OCI-LY1 (cell line): ENCODE measurements at regions not wholly inside any gene's neighbourhood (a gene's known extent, or its start where the extent isn't known, plus 50 kb on each side); places are given as distances from the start of the nearest gene placed in this dataset.

Source experiments
- H2AFZ ChIP-seq: fragments of 200-600 bp; sonication (generic), shearing (Covaris generic); 2 replicates; pipeline ENCODE4 v1.6.0; 2014; ENCODE audit warnings: antibody characterized with exemption, mild to moderate bottlenecking, low read length
- H3F3A ChIP-seq: fragments of 200-600 bp; sonication (generic), shearing (Covaris generic); 2 replicates; pipeline ENCODE4 v1.6.0; 2014; ENCODE audit warnings: mild to moderate bottlenecking, antibody characterized with exemption, low read length, moderate library complexity; ENCODE audit not compliant: insufficient read depth
- H3K27ac ChIP-seq: fragments of 200-600 bp; sonication (generic); 2 replicates; pipeline ENCODE4 v1.5.1; 2014; ENCODE audit warnings: low read length, mixed run types, mild to moderate bottlenecking, low read depth; ENCODE audit not compliant: poor library complexity, severe bottlenecking
- H3K27me3 ChIP-seq: fragments of 200-600 bp; sonication (generic); 2 replicates; pipeline ENCODE4 v1.6.0; 2014; ENCODE audit warnings: antibody characterized with exemption, mild to moderate bottlenecking, low read length, moderate library complexity; ENCODE audit not compliant: insufficient read depth
- H3K36me3 ChIP-seq: fragments of 200-600 bp; sonication (generic); 2 replicates; pipeline ENCODE4 v1.6.1; 2014; ENCODE audit warnings: mild to moderate bottlenecking, antibody characterized with exemption, low read length, moderate library complexity, mixed read lengths; ENCODE audit not compliant: insufficient read depth
- H3K4me1 ChIP-seq: fragments of 200-600 bp; sonication (generic); 2 replicates; pipeline ENCODE4 v1.5.1; 2014; ENCODE audit warnings: mild to moderate bottlenecking, low read length, moderate library complexity; ENCODE audit not compliant: insufficient read depth, severe bottlenecking
- H3K4me2 ChIP-seq: fragments of 200-600 bp; sonication (generic), shearing (Covaris generic); 2 replicates; pipeline ENCODE4 v1.6.1; 2014; ENCODE audit warnings: low read length
- H3K4me3 ChIP-seq: fragments of 200-600 bp; sonication (generic); 2 replicates; pipeline ENCODE4 v1.5.1; 2014; ENCODE audit warnings: low read length, low read depth, mild to moderate bottlenecking, mixed read lengths; ENCODE audit not compliant: poor library complexity, severe bottlenecking
- H3K79me2 ChIP-seq: fragments of 200-600 bp; shearing (Covaris generic); 2 replicates; pipeline ENCODE4 v1.6.1; 2016; ENCODE audit warnings: mixed run types, low read length, mixed read lengths; ENCODE audit not compliant: insufficient read depth
- H3K9ac ChIP-seq: fragments of 200-600 bp; sonication (generic), shearing (Covaris generic); 2 replicates; pipeline ENCODE4 v1.6.1; 2014; ENCODE audit warnings: mild to moderate bottlenecking, low read length, mixed read lengths
- H3K9me2 ChIP-seq: fragments of 200-600 bp; sonication (generic), shearing (Covaris generic); 2 replicates; pipeline ENCODE4 v1.6.1; 2014; ENCODE audit warnings: low read depth, mild to moderate bottlenecking, low read length, mixed read lengths
- H3K9me3 ChIP-seq: fragments of 200-600 bp; shearing (Covaris generic); 2 replicates; pipeline ENCODE4 v1.6.1; 2014; ENCODE audit warnings: low read length, mixed read lengths
- H4K20me1 ChIP-seq: fragments of 200-600 bp; sonication (generic), shearing (Covaris generic); 2 replicates; pipeline ENCODE4 v1.6.0; 2016; ENCODE audit warnings: mild to moderate bottlenecking, low read length; ENCODE audit not compliant: insufficient read depth
- EZH2 ChIP-seq: fragments of 200-600 bp; sonication (generic), shearing (Covaris generic); IDR thresholded peaks from 2 replicates; pipeline ENCODE4 v1.8.0; 2017; ENCODE audit warnings: borderline replicate concordance, mixed run types, mild to moderate bottlenecking, antibody characterized with exemption, low read length, moderate library complexity, mixed read lengths
- TF ChIP-seq, protein P1 (sequence below): fragments of 200-600 bp; sonication (generic), shearing (Covaris generic); IDR thresholded peaks from 2 replicates; pipeline ENCODE4 v1.5.1; 2017; ENCODE audit warnings: mild to moderate bottlenecking, antibody characterized with exemption, low read length, moderate library complexity, mixed read lengths

GRCh38 chr3:159667261-159667660 lies 321.4 kb upstream of the IL12A start:
- H3F3A ChIP-seq, result no peaks in the 10 kb centered on the region
- H3K27ac ChIP-seq, result no peak overlapping the region
- H3K9me3 ChIP-seq, result no peaks in the 10 kb centered on the region
- no peak overlapping the region for H3K4me2 ChIP-seq
- TF ChIP-seq EZH2, result no peak
- TF ChIP-seq, protein P1, sequence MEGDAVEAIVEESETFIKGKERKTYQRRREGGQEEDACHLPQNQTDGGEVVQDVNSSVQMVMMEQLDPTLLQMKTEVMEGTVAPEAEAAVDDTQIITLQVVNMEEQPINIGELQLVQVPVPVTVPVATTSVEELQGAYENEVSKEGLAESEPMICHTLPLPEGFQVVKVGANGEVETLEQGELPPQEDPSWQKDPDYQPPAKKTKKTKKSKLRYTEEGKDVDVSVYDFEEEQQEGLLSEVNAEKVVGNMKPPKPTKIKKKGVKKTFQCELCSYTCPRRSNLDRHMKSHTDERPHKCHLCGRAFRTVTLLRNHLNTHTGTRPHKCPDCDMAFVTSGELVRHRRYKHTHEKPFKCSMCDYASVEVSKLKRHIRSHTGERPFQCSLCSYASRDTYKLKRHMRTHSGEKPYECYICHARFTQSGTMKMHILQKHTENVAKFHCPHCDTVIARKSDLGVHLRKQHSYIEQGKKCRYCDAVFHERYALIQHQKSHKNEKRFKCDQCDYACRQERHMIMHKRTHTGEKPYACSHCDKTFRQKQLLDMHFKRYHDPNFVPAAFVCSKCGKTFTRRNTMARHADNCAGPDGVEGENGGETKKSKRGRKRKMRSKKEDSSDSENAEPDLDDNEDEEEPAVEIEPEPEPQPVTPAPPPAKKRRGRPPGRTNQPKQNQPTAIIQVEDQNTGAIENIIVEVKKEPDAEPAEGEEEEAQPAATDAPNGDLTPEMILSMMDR, result no peak
- no peak overlapping the region for H2AFZ ChIP-seq
- H3K4me3 ChIP-seq, result no peak overlapping the region
- H4K20me1 ChIP-seq, result no peaks in the 10 kb centered on the region
- H3K9ac ChIP-seq, result no peak overlapping the region
- H3K36me3 ChIP-seq, result no peaks in the 10 kb centered on the region
- no peaks in the 10 kb centered on the region for H3K79me2 ChIP-seq
- H3K9me2 ChIP-seq, result no peaks in the 10 kb centered on the region
- H3K27me3 ChIP-seq, result no peaks in the 10 kb centered on the region
- H3K4me1 ChIP-seq, result no peaks in the 10 kb centered on the region

DNA sequence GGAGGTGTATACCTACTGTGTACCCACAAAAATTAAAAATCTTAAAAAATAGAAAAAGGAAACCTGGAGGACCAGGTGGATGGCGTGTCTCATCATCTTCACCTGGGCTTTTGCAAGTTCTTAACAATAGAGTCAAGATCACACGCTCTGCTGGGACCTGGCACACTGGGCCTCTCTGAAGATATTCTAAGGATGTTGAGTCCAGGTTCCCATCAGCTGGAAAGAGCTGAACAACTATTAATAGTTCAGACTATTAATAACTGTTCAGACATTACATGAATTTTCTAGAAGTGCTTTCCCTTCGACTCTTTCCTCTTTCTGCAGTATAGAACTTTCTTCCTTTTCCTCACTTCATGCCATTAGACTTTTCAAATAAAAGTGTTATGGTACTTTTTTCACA lies 320.2 kb upstream of the IL12A start:
- H2AFZ ChIP-seq, result no peak overlapping the region
- no peak for TF ChIP-seq EZH2
- no peak overlapping the region for H3K9ac ChIP-seq
- H3K27ac ChIP-seq, result no peak overlapping the region
- H3K4me1 ChIP-seq, result no peaks in the 10 kb centered on the region
- H4K20me1 ChIP-seq, result no peaks in the 10 kb centered on the region
- H3K4me3 ChIP-seq, result no peak overlapping the region
- no peaks in the 10 kb centered on the region for H3K9me2 ChIP-seq
- H3K36me3 ChIP-seq, result no peaks in the 10 kb centered on the region
- no peaks in the 10 kb centered on the region for H3K27me3 ChIP-seq
- H3K4me2 ChIP-seq, result no peak overlapping the region
- no peaks in the 10 kb centered on the region for H3K9me3 ChIP-seq
- H3K79me2 ChIP-seq, result no peaks in the 10 kb centered on the region
- no peaks in the 10 kb centered on the region for H3F3A ChIP-seq

DNA sequence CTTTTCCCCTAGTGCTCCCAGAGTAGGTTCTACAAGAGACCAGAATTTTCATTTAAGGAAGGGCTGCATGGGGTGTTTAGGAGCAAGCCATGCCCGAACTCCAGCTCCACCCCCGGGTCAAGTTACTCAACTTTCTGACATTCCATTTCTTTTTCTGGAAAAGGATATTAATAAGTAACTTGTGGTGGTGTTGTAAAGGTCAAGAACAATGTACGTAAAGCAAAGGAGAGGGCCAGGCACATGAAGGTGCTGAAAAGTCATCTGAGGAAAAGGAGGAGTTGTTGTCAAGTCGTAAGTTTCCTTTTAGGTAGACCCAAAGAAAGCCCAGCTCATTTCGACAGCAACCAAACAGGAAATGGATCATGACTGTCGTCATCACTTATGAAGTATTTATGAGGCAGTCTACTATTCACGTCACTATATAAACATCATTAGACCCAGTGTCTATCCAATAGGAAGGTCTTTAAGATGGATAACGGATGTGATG lies 319.6 kb upstream of the IL12A start:
- Histone ChIP-seq H3F3A (no peaks in the 10 kb centered on the region), H3K9me2 (no peaks in the 10 kb centered on the region), H4K20me1 (no peaks in the 10 kb centered on the region), H3K27ac (no peak overlapping the region), H2AFZ (no peak overlapping the region), H3K4me3 (no peak overlapping the region), H3K4me1 (no peaks in the 10 kb centered on the region), H3K79me2 (no peaks in the 10 kb centered on the region), H3K9me3 (no peaks in the 10 kb centered on the region), H3K27me3 (no peaks in the 10 kb centered on the region), H3K4me2 (no peak overlapping the region), H3K36me3 (no peaks in the 10 kb centered on the region), H3K9ac (no peak overlapping the region)
- TF ChIP-seq EZH2, result no peak
- TF ChIP-seq, protein P1, result no peak

DNA sequence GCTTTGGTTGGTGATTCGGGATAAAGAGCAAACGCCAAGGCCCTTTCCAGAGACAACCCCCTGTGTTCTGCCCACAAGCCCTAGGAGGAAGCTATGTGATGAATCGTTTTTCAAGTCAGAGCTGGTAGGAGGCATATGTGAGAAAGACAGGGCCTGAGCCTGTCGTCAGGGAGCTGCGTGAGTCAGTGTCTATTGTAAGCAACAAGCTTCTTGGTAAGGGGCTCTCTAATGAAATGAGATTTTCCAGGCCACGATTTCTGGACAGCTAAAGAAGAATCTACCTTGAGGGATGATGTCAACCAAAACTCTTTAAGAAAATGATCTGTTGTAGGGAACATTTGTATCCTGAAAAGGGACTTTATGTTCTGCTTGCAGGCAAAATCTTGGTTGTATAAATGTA lies 318.9 kb upstream of the IL12A start:
- H3K27ac ChIP-seq, result no peak overlapping the region
- no peak overlapping the region for H3K4me2 ChIP-seq
- H3K9me2 ChIP-seq, result no peaks in the 10 kb centered on the region
- H3K79me2 ChIP-seq, result no peaks in the 10 kb centered on the region
- no peaks in the 10 kb centered on the region for H3K9me3 ChIP-seq
- H2AFZ ChIP-seq, result no peak overlapping the region
- no peaks in the 10 kb centered on the region for H3K36me3 ChIP-seq
- no peaks in the 10 kb centered on the region for H4K20me1 ChIP-seq
- no peaks in the 10 kb centered on the region for H3K4me1 ChIP-seq
- no peak overlapping the region for H3K9ac ChIP-seq
- no peaks in the 10 kb centered on the region for H3K27me3 ChIP-seq
- H3F3A ChIP-seq, result no peaks in the 10 kb centered on the region
- no peak overlapping the region for H3K4me3 ChIP-seq
- TF ChIP-seq, protein P1, result no peak
- no peak for TF ChIP-seq EZH2
